Stimulated activated naive CD8-positive, alpha-beta T cell treated with anti-CD3 and anti-CD28 coated beads, Interleukin-15, Interleukin-2, amounts not matched to agents 100 ng/mL and 50 ng/mL, for 24 hours (primary cell): ENCODE measurements at regions not wholly inside any gene's neighbourhood (a gene's known extent, or its start where the extent isn't known, plus 50 kb on each side); places are given as distances from the start of the nearest gene placed in this dataset.
"Not testable (repeated sequence)": the region's sequence is repeated elsewhere in the genome, so short reads cannot be mapped to it uniquely, and the experiment has no call there.

ENCODE experiments used
- H3K27ac Mint-ChIP-seq: one replicate; pipeline ENCODE4 v1.8.0; 2021; ENCODE audit warnings: mild to moderate bottlenecking, mixed read lengths
- H3K27me3 Mint-ChIP-seq: one replicate; pipeline ENCODE4 v1.8.0; 2021; ENCODE audit warnings: mixed read lengths
- H3K36me3 Mint-ChIP-seq: one replicate; pipeline ENCODE4 v1.8.0; 2021; ENCODE audit warnings: low read depth, mixed read lengths
- H3K4me1 Mint-ChIP-seq: one replicate; pipeline ENCODE4 v1.8.0; 2021; ENCODE audit warnings: low read depth, mixed read lengths
- H3K4me3 Mint-ChIP-seq: one replicate; pipeline ENCODE4 v1.8.0; 2021; ENCODE audit warnings: mild to moderate bottlenecking, mixed read lengths
- H3K9me3 Mint-ChIP-seq: one replicate; pipeline ENCODE4 v1.8.0; 2021; ENCODE audit warnings: mixed read lengths

DNA sequence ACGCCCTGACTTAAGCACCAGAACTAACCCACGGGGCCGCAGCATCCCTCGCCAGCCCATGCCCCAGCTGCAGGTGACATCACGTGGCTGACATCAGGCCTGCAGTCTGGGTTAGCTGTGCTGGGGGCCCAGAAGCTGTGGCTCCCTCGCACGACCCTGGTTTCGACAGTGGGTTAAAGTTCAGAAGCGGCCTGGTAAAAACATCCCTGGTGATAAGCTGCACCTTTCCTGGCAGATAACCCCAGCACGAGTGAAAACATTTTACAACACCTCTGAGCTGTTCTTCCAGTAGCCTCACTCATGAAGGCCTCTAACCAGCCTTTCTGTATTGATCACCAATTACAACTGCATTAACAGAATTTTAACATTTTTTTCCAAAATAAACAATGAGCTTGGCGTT is 136.4 kb upstream of the RREB1 start:
- Mint-ChIP-seq H3K4me3 (no peak overlapping the region), H3K27me3 (no peaks in the 10 kb centered on the region), H3K4me1 (no peaks in the 10 kb centered on the region), H3K9me3 (no peaks in the 10 kb centered on the region), H3K27ac (no peak overlapping the region), H3K36me3 (no peaks in the 10 kb centered on the region)

DNA sequence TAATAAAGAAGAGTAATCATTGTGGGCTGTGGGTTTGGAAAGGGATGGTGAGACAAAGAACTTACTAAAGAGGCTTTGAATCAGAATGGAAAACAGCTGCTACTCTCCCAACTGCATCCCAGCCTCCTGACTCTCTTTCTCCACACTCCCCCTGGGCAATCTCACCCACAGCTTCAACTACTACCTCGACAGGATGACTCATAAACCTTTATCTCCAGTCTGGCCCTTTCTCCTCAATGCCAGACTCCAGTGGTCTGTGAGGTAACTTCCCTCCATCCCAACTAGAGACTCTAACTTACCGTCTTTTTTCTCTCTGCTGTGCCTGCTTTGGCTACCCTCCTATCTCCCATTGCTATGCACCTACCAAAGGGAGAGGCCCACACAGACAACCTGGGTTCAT is 135.3 kb upstream of the RREB1 start:
- Mint-ChIP-seq H3K9me3 (no peaks in the 10 kb centered on the region), H3K27ac (no peak overlapping the region), H3K4me1 (no peaks in the 10 kb centered on the region), H3K36me3 (no peaks in the 10 kb centered on the region), H3K27me3 (no peaks in the 10 kb centered on the region), H3K4me3 (no peak overlapping the region)

DNA sequence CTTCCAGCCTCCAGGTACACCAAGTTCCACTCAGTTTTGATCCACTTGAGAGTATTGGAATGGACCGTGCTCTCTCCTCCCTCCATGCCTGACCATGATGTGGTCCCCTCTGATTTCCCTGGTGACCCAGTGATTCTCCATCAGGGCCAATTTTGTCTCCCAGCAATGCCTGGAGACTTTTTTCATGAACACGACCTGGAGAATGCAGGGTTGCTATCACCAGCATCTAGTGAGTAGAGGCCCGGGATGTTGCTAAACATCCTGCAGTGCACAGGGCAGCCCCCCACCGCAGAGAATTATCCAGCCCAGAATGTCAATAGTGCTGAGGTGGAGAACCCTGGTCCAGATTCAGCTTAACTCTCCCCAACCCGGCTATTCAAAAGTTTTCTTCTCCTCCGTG is 134.0 kb upstream of the RREB1 start:
- Mint-ChIP-seq H3K9me3 (no peaks in the 10 kb centered on the region), H3K27ac (no peak overlapping the region), H3K4me1 (no peaks in the 10 kb centered on the region), H3K27me3 (no peaks in the 10 kb centered on the region), H3K4me3 (no peak overlapping the region), H3K36me3 (no peaks in the 10 kb centered on the region)

DNA sequence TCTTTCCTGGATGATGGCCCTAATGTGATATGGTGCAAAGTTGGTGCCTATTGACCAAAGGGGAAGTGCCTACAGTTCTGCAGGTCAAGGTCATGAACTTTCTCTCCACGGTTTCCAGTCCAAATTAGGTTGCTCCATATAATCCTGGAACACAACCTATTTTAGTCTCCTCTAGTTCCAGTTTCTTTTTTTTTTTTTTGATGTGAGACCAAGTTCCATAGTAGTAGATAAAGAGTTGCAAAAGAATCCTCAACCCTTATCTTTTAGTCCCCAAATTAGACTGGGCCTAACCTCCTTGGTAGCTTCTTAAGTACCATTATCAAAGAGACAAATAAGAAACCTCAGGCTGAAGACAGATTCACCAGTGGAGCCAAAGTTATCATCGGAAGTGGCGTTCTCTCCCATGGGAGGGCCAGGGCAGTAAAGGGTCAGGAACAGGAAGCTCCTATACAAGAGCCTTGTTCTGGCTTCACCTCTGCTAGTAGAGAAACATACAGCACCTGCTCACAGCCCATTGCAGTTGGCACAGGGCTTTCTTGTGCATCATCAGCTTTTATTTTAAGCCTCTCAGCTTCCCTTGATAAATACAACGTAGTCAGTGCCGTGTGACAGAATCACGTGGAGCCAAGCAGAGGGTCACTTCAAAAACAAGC is 132.2 kb upstream of the RREB1 start:
- Mint-ChIP-seq H3K36me3 (no peaks in the 10 kb centered on the region), H3K27ac (no peak overlapping the region)

DNA sequence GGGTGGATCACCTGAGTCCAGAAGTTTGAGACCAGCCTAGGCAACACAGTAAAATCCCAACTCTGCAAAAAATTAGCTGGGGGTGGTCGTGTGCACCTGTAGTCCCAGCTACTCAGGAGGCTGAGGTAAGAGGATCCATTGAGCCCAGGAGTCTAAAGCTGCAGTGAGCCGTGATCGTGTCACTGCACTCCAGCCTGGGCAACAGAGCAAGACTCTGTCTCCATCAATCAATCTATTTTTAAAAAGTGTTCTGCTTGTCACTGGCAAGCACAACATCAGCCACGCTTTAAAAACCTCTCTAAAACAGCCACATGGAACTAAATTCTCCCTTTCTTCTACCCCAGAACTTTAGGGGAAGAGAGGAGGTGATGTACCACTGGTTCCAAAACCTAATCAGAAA is 131.6 kb upstream of the RREB1 start:
- H3K4me3 Mint-ChIP-seq = no peak overlapping the region

More for the DNA sequence above, 132.2 kb upstream of the RREB1 start:
- H3K9me3 Mint-ChIP-seq = no peaks in the 10 kb centered on the region
- no peaks in the 10 kb centered on the region for H3K4me1 Mint-ChIP-seq
- no peaks in the 10 kb centered on the region for H3K27me3 Mint-ChIP-seq
- no peak overlapping the region for H3K4me3 Mint-ChIP-seq

DNA sequence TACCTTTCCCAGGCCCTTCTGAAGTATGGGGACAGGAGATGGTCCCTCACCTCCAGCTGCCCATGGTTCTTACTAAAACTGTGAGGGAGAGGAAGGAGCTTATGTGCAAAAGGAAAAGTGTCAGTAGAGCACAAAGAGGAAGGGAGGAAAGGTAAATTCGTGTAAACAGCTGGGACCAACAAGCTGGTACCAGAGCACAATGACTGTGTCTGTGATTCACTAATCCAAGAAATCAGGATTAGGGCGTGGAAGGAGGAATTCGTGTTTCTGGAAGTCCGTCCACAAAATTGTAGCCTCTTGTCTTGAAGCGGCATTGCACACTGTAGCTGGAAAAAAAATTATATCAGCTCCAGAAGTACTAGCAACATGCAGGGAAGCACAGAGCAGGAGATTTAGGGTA is 129.0 kb upstream of the RREB1 start:
- Mint-ChIP-seq H3K4me3 (no peak overlapping the region), H3K27me3 (no peaks in the 10 kb centered on the region), H3K27ac (no peak overlapping the region), H3K36me3 (no peaks in the 10 kb centered on the region), H3K4me1 (no peaks in the 10 kb centered on the region), H3K9me3 (no peaks in the 10 kb centered on the region)

More for the DNA sequence above, 131.6 kb upstream of the RREB1 start:
- Mint-ChIP-seq H3K9me3 (no peaks in the 10 kb centered on the region), H3K27ac (no peak overlapping the region), H3K4me1 (no peaks in the 10 kb centered on the region), H3K36me3 (no peaks in the 10 kb centered on the region), H3K27me3 (no peaks in the 10 kb centered on the region)

DNA sequence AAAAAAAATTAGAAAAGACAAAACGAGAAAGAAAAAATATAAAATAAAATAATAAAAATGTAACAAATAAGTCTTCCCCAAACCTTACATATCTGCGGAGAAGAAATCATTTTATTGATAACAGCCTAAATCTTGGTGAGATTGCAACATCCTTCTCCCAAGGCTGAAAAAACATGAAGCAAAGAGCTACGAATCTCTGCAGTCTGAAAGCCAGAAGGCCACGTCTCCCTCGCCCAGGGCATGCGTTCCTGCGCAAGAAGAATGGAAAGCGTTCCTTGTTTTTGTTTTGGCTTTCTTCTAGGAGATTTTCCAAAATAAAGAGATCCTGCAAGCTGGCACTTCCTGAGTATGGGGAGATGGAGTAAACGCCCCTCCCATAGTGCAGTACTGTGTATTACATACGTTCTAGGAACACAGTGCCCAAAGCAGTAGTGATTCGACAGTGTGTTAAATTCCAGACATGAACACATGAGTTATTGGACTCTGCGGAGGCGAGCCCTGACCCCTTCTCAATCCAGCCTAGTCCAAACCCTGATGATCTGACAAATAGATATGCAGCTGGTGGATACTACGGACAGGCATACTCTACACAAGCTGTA is 126.7 kb upstream of the RREB1 start:
- no peak overlapping the region for H3K27ac Mint-ChIP-seq
- no peaks in the 10 kb centered on the region for H3K4me1 Mint-ChIP-seq
- H3K27me3 Mint-ChIP-seq = no peaks in the 10 kb centered on the region
- no peaks in the 10 kb centered on the region for H3K9me3 Mint-ChIP-seq
- no peak overlapping the region for H3K4me3 Mint-ChIP-seq
- no peaks in the 10 kb centered on the region for H3K36me3 Mint-ChIP-seq

DNA sequence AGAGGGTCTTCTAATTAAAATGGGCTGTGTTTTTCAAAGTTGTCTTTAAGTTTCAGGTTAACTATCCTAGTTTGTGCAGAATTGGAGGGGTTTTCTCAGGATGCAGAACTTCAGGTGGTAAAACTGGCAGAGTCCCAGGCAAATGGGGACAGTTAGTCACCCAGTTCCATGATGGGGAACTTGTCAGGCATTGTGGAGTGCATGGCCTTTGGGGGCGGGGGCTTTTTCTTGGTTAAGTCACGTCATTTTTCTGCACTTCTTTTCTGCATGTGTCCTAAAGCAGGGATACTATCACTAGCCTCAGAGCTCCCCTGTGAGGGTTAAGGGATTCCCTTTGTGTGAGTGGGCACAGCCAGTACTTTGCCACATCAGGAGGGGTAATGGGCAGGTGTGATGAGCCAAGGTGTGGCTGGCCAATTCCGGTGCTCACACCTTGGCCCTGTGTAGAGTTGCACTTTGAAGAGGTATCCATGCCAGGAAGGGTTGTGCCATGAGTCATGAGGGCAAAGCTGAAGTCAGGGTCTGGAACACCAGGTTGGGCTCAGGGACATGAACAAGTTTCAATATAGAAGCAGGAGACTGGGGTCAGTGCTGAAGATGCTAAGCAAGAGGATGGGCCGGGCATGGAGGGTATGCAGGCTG is 126.0 kb upstream of the RREB1 start:
- Mint-ChIP-seq H3K9me3 (no peaks in the 10 kb centered on the region), H3K27me3 (no peaks in the 10 kb centered on the region), H3K4me3 (no peak overlapping the region), H3K27ac (peak overlapping the region; percentile 11), H3K36me3 (no peaks in the 10 kb centered on the region), H3K4me1 (no peaks in the 10 kb centered on the region)

DNA sequence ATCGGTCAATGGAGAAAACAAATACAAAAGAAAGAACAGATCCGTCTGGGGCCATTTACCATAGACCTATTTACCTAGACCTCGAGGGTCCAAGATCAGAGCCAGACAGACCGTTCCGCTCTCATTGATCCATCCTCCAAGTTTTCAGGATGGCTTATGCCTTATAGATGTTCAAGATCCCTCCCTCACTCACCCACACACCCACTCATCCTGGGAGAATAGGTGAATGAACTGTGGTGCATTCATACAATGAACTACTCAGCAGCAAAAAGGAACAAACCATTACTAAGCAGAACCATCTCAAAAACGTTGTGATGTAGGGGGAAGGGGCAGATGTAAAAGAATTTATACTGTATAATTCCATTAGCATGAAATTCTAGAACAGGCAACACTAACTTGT is 125.1 kb upstream of the RREB1 start:
- no peaks in the 10 kb centered on the region for H3K9me3 Mint-ChIP-seq
- no peak overlapping the region for H3K4me3 Mint-ChIP-seq
- H3K36me3 Mint-ChIP-seq = no peaks in the 10 kb centered on the region
- no peaks in the 10 kb centered on the region for H3K4me1 Mint-ChIP-seq
- no peaks in the 10 kb centered on the region for H3K27me3 Mint-ChIP-seq
- no peak overlapping the region for H3K27ac Mint-ChIP-seq

DNA sequence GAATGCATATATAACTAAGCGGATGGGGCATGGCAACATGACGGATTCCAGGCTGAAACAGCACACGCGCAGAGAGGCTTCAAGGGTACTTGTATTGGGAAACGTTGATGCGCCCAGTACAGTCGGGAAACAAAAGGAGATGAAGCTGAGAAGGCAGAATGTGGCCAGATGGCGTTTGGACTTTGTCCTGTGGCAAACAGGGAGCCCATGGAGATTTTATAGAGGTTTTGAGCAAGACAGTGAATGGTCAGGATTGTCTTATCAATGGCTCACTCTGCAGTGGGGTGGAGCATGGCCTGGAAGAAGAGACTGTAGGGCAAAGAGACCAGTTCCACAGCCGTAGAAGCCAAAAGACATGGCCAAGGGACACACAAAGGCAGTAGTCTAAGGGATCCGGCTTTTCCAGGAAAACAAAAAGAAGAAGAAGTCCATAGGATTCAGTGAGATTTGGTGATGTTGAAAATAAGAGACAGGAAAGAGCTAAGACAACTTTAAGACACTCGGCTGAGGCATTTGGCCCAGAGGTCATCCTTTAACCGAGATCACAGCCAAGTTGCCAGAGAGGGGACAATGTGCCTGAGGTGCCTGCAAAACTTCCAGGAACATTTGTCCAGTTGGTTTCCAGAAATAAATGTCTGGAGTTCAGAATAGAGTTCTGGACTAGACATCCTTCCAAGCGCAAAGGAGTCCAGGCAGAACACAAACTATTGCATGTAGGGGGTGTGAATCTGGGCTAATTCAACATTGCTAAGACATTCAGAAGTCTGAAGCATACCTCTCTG is 123.0 kb upstream of the RREB1 start:
- Mint-ChIP-seq H3K9me3 (no peaks in the 10 kb centered on the region), H3K4me1 (no peaks in the 10 kb centered on the region), H3K36me3 (no peaks in the 10 kb centered on the region), H3K27me3 (no peaks in the 10 kb centered on the region), H3K4me3 (no peak overlapping the region), H3K27ac (no peak overlapping the region)

DNA sequence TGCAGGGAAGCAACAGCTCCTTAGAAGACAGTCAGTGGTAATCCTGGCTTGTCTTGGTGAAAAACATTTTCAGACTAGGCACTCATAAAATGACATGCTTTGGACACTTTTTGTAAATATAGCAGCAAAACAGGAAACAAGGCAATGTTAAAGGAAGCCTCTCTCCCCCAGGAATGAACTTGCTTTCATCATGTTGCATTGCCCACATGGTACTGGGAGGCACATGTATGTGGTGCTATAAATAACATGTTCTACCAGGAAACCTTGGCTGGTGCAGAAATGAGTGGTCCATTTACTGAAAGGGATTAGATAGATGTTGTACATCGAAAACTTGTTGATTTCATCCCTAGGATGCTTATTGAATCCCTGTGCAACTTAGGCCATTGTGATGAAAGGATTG is 121.4 kb upstream of the RREB1 start:
- Mint-ChIP-seq H3K27me3 (no peaks in the 10 kb centered on the region), H3K9me3 (no peaks in the 10 kb centered on the region), H3K27ac (no peak overlapping the region), H3K4me3 (no peak overlapping the region), H3K4me1 (no peaks in the 10 kb centered on the region), H3K36me3 (no peaks in the 10 kb centered on the region)

DNA sequence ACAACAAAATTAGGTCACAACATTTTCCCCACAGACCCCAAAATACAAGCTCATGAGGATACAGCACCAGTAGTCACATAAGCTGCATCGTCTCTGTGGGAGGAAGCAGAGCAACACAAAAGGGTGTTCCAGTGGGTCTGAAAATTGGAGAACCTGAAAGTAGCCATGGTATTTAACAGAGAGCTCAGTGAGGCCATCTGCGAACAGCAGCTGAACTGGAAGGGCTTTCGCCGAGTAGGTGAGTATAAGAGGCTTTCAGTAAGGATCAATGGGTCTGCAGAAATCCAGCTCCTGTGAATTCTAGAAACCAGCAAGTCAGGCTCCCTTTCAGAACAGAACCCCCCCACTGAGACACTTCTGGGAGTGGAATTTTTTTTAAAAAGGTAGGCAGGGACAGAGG is 120.0 kb upstream of the RREB1 start:
- Mint-ChIP-seq H3K27ac (no peak overlapping the region), H3K36me3 (no peaks in the 10 kb centered on the region), H3K4me1 (no peaks in the 10 kb centered on the region), H3K27me3 (no peaks in the 10 kb centered on the region), H3K9me3 (no peaks in the 10 kb centered on the region), H3K4me3 (no peak overlapping the region)

DNA sequence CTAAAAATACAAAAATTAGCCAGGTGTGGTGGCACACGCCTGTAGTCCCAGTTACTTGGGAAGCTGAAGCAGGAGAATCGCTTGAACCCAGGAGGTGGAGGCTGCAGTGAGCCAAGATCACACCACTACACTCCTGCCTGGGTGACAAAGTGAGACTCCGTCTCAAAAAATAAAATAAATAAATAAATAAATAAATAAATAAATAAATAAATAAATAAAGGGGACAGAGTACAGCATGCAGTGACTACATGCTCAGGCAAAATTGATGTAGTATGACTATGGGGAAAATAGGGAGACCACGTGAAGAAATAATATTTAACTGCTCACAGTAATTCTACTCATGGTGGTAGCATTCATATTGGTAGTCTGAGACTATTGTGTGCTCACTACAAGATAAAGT is 117.7 kb upstream of the RREB1 start:
- H3K9me3 Mint-ChIP-seq, H3K36me3 Mint-ChIP-seq, H3K4me1 Mint-ChIP-seq, H3K4me3 Mint-ChIP-seq, H3K27ac Mint-ChIP-seq, H3K27me3 Mint-ChIP-seq: not testable (repeated sequence)

DNA sequence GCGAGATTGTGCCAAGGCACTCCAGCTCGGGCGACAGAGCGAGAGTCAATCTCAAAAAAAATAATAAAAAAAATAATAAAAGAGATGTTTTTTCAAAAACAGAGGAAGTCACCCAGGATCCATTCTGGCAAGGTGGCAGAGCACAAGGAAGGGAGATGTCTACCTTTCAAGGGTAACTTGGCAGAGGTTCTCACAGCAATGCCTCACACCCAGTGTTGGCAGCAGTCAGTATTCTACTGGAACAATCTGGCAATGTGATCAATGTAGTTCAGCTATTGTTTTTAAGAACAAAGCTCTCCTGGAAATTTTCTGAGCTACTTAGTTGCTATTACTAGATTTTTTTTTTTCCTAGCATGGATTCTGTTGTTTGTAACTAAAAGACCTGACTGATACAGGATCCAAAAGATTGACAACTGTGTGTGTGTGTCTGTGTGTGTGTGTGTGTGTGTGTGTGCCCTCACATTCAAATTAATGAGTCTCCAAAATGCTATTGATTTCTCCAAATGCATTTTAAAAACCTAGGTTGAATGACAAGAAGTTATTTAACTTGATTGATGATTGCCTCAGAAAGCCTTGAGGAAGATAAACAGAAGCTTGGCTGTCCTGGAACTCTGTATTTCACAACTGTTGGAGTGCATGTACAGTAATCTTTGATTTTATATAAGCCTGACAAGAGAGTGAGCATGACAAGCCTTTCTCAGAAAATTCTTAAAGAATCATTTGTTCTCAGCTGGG is 114.1 kb upstream of the RREB1 start:
- Mint-ChIP-seq H3K4me1 (no peaks in the 10 kb centered on the region), H3K27ac (no peak overlapping the region), H3K9me3 (no peaks in the 10 kb centered on the region), H3K27me3 (no peaks in the 10 kb centered on the region), H3K4me3 (no peak overlapping the region), H3K36me3 (no peaks in the 10 kb centered on the region)

DNA sequence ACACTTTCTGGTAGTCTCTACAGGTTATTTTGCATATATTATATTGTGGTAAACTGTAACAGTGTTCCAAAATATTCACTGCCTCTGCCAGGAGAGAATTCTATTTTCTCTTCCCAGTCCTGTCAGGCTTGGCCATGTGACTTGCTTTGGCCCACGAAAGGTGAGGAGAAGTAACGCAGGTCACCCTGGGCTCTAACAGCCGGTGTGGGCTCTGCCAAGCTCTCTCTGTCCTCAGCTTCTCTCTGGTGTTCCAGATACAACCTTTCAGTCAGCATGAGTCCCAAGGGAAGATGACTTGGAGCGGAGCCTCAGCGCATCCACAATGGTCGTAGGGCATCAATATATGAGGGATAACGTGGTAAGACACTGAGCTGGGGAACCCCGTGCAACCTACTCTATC is 113.0 kb upstream of the RREB1 start:
- Mint-ChIP-seq H3K36me3 (no peaks in the 10 kb centered on the region), H3K4me3 (no peak overlapping the region), H3K4me1 (no peaks in the 10 kb centered on the region), H3K9me3 (no peaks in the 10 kb centered on the region), H3K27ac (no peak overlapping the region), H3K27me3 (no peaks in the 10 kb centered on the region)
